Adrenal gland (tissue), 9 donors: ENCODE measurements at regions not wholly inside any gene's neighbourhood (a gene's known extent, or its start where the extent isn't known, plus 50 kb on each side); places are given as distances from the start of the nearest gene placed in this dataset.

ENCODE experiments used
- DNase-seq, 7 donors: peaks; one replicate each; pipeline ENCODE4 v3.0.0-alpha.2; 2019 to 2020
- H3K27ac ChIP-seq, 5 donors: fragments of 200-600 bp; sonication (generic) in 4 of 5; 1 replicate in 3 of 5; 2 replicates in 2 of 5; pipeline versions ENCODE4 v1.5.1 to v1.8.0; 2016 to 2020; ENCODE audit warnings: mild to moderate bottlenecking in 1 of 5
- H3K27me3 ChIP-seq: fragments of 200-600 bp; 2 replicates; pipeline ENCODE4 v1.8.0; 2021
- H3K36me3 ChIP-seq, 2 donors: fragments of 200-600 bp; replicated peaks in 1 of 2; 1 replicate in 1 of 2; 2 replicates in 1 of 2; pipeline versions ENCODE4 v1.5.1 to v1.8.0; 2018 to 2022
- H3K4me1 ChIP-seq, 2 donors: fragments of 200-600 bp; replicated peaks in 1 of 2; 1 replicate in 1 of 2; 2 replicates in 1 of 2; pipeline versions ENCODE4 v1.5.1 to v1.8.0; 2018 to 2021
- H3K4me3 ChIP-seq, 4 donors: fragments of 200-600 bp; sonication (generic) in 3 of 4; one replicate each; pipeline ENCODE4 v1.5.1; 2016 to 2018
- H3K9me3 ChIP-seq, 3 donors: fragments of 200-600 bp; sonication (generic) in 1 of 3; replicated peaks in 1 of 3; 1 replicate in 2 of 3; 2 replicates in 1 of 3; pipeline versions ENCODE4 v1.5.1 to v1.8.0; 2016 to 2021
- POLR2A ChIP-seq, 2 donors: fragments of 450-650 bp; IDR thresholded peaks; one replicate each; pipeline ENCODE4 v1.6.1; 2017; ENCODE audit warnings: antibody characterized with exemption in 2 of 2, mild to moderate bottlenecking in 2 of 2, moderate library complexity in 1 of 2
- WGBS, 4 donors: extraction: QIAGEN DNeasy Blood & Tissue Kit in 2 of 4; methylation state at CpG; one replicate each; pipeline versions ENCODE4 v1.1.5 to v1.1.7; 2013 to 2017; 5-methylcytosine and 5-hydroxymethylcytosine counted together
- intact Hi-C, 2 donors: fragments of 100-400 bp; cut with DNase I; formaldehyde crosslinking; loops; one replicate each; pipeline versions ENCODE4 v1.14.1 to v1.15.0; 2022 to 2023
- TF ChIP-seq, protein P1 (sequence below), 6 experiments: fragments of 450-650 bp in 4 of 6; fragments of 200-600 bp in 2 of 6; sonication (generic) in 1 of 6; IDR thresholded peaks; 1 replicate in 5 of 6; 2 replicates in 1 of 6; pipeline versions ENCODE4 v1.5.1 to v1.8.0; 2016 to 2021; ENCODE audit warnings: antibody characterized with exemption in 6 of 6, mild to moderate bottlenecking in 2 of 6, moderate library complexity in 1 of 6
- donor health status: healthy with polysubstance abuse.
- donor health status: Bipolar disorder and iron deficiency.
- donor health status: DM: yes; HTN: yes; CAD: no.
- donor health status: DM: no; HTN: no; CAD: no.
- donor health status: DM: no; HTN: no; CAD: no.

DNA sequence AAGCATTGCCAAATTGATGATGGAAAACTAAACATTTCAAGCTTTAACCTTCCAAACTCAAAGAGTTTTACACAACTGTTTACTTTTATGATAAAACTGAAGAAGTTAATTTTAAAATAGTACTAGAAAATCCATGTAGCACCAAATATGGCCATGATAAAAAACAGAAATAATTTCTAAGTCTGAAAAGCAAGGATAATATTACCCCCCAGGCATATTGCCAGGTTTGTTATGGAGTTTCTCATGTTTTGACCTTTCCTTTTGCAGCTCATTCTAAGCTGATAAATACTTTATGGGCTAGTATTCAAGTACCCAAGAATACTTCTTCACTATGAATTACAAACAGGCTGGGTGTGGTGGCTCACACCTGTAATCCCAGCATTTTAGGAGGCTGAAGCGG lies 209.9 kb upstream of the ZFP64 start:
- H3K36me3 ChIP-seq: no peaks in the 10 kb centered on the region
- no peak overlapping the region for H3K27ac ChIP-seq
- WGBS, 4 donors: 78 to 100% (median 90%) methylated on average over 1 of the region's 1 CpG
- H3K9me3 ChIP-seq: no peaks in the 10 kb centered on the region
- no peak for DNase-seq
- no peaks in the 10 kb centered on the region for H3K27me3 ChIP-seq
- intact Hi-C loops: no loop called here
- H3K4me3 ChIP-seq: no peak overlapping the region
- TF ChIP-seq POLR2A (IDR thresholded peaks at IDR 0.05): no peak
- TF ChIP-seq, protein P1, sequence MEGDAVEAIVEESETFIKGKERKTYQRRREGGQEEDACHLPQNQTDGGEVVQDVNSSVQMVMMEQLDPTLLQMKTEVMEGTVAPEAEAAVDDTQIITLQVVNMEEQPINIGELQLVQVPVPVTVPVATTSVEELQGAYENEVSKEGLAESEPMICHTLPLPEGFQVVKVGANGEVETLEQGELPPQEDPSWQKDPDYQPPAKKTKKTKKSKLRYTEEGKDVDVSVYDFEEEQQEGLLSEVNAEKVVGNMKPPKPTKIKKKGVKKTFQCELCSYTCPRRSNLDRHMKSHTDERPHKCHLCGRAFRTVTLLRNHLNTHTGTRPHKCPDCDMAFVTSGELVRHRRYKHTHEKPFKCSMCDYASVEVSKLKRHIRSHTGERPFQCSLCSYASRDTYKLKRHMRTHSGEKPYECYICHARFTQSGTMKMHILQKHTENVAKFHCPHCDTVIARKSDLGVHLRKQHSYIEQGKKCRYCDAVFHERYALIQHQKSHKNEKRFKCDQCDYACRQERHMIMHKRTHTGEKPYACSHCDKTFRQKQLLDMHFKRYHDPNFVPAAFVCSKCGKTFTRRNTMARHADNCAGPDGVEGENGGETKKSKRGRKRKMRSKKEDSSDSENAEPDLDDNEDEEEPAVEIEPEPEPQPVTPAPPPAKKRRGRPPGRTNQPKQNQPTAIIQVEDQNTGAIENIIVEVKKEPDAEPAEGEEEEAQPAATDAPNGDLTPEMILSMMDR (IDR thresholded peaks at IDR 0.05): no peak
- no peaks in the 10 kb centered on the region for H3K4me1 ChIP-seq

DNA sequence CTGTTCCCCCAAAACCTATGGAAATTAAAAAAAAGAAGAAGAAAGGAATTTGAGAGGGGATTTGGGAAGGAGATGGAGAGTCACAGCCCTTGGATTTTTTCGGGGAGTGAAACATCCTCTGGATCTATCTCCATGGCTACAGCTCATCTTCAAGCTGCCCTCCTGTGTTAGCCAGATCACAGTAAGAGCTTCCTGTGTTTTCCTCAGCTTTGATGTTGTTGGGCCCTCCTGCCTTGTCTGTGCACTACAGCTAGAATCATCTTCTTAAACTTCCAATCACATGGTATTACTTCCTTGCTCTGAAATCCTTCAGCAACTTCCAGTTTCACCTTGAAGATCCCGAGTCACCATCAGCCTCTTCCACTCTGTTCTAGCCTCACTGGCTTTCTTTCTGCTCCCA lies 207.8 kb upstream of the ZFP64 start:
- no peaks in the 10 kb centered on the region for H3K27me3 ChIP-seq
- H3K4me3 ChIP-seq: no peak overlapping the region
- intact Hi-C loops: no loop called here
- no peak for DNase-seq
- H3K9me3 ChIP-seq: no peaks in the 10 kb centered on the region
- no peaks in the 10 kb centered on the region for H3K36me3 ChIP-seq
- WGBS, 4 donors: 60 to 77% (median 70%) methylated on average over 2 of the region's 2 CpGs
- no peaks in the 10 kb centered on the region for H3K4me1 ChIP-seq
- TF ChIP-seq POLR2A (IDR thresholded peaks at IDR 0.05): no peak
- TF ChIP-seq, protein P1 (IDR thresholded peaks at IDR 0.05): no peak
- H3K27ac ChIP-seq: no peak overlapping the region

DNA sequence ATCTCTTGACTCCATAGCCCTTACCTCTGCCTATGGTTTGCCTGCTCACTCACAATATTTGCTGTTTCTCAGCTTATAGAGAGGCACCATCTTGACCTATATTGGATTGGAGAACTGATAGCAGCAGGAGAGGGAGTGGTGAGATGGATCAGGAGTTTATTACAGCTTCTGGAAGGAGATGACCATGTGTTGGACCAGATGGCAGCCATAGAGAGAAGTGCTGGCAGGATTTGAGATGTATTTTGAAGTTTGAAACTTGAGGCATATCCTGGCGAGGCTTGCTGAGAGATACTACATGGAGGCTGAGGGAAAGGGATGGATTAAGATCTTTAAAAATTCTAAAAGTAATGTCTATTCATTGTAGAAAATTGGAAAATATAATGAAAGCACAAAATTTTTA lies 198.0 kb upstream of the ZFP64 start:
- intact Hi-C loops: no loop called here
- 81 to 100% (median 95%) methylated on average over 1 of the region's 1 CpG for WGBS, 4 donors
- Histone ChIP-seq H3K27me3 (peaks cover 3% of the 10 kb centered on the region), H3K27ac (no peak overlapping the region), H3K4me3 (no peak overlapping the region), H3K4me1 (no peaks in the 10 kb centered on the region), H3K9me3 (no peaks in the 10 kb centered on the region), H3K36me3 (no peaks in the 10 kb centered on the region)
- no peak for DNase-seq
- TF ChIP-seq, protein P1 (IDR thresholded peaks at IDR 0.05): no peak
- TF ChIP-seq POLR2A (IDR thresholded peaks at IDR 0.05): no peak

DNA sequence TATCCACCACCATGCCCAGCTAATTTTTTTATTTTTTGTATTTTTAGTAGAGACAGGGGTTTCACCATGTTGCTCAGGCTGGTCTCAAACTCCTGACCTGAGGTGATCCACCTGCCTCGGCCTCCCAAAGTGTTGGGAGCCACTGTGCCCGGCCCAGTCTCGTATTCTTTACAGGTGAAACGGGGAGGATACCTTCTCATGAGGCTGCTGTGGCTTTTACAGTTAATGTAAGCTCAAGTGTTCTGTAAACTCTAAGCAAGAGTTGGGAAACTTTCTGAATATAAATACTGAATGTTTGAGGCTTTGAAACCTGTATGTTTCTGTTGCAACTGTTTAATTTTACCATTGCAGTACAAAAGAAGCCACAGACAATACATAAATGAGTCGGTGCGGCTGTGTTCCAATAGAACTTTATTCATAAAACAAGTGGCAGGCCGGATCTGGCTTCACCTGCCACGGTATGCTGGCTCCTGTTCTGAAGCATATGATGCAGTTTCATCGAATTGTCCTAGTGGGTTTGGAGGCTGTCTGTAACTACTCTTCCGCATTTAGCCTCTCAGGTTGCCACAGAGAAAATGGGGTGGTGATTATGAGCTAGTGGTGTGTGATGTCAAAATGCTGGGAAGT lies 192.5 kb upstream of the ZFP64 start:
- Histone ChIP-seq H3K4me1 (no peaks in the 10 kb centered on the region), H3K36me3 (no peaks in the 10 kb centered on the region), H3K27ac (no peak overlapping the region), H3K27me3 (no peaks in the 10 kb centered on the region), H3K9me3 (no peaks in the 10 kb centered on the region), H3K4me3 (no peak overlapping the region)
- 87 to 93% (median 91%) methylated on average over 10 of the region's 10 CpGs for WGBS, 4 donors
- no peak for DNase-seq
- intact Hi-C loops: no loop called here
- TF ChIP-seq, protein P1 (IDR thresholded peaks at IDR 0.05): no peak
- TF ChIP-seq POLR2A (IDR thresholded peaks at IDR 0.05): no peak
